IMR-90 (cell line): ENCODE measurements at regions not wholly inside any gene's neighbourhood (a gene's known extent, or its start where the extent isn't known, plus 50 kb on each side); places are given as distances from the start of the nearest gene placed in this dataset.

Experiments used
- BHLHE40 ChIP-seq: fragments of 150-350 bp; IDR thresholded peaks from 2 replicates; pipeline ENCODE4 v1.6.1; 2016; ENCODE audit warnings: mild to moderate bottlenecking, low read depth, low read length
- CEBPB ChIP-seq: IDR thresholded peaks from 2 replicates; pipeline ENCODE4 v1.6.1; 2012; ENCODE audit warnings: low read depth, low read length, improper control_type of control experiment
- FOS ChIP-seq: fragments of 150-350 bp; IDR thresholded peaks from 2 replicates; pipeline ENCODE4 v1.6.1; 2016; ENCODE audit warnings: low read depth, low read length
- MAZ ChIP-seq: IDR thresholded peaks from 2 replicates; pipeline ENCODE4 v1.6.1; 2012; ENCODE audit warnings: low read depth, mild to moderate bottlenecking, low read length, improper control_type of control experiment, moderate library complexity, borderline replicate concordance
- MXI1 ChIP-seq: IDR thresholded peaks from 2 replicates; pipeline ENCODE4 v1.6.1; 2012; ENCODE audit warnings: low read depth, mild to moderate bottlenecking, low read length, moderate library complexity, borderline replicate concordance
- NFE2L2 ChIP-seq: fragments of 150-350 bp; IDR thresholded peaks from 2 replicates; pipeline ENCODE4 v1.6.1; 2016; ENCODE audit warnings: low read depth, mild to moderate bottlenecking, low read length
- POLR2A ChIP-seq: IDR thresholded peaks from 2 replicates; pipeline ENCODE4 v1.6.1; 2012; ENCODE audit warnings: mild to moderate bottlenecking, low read depth, low read length
- RAD21 ChIP-seq: IDR thresholded peaks from 2 replicates; pipeline ENCODE4 v1.6.1; 2012; ENCODE audit warnings: low read length, improper control_type of control experiment
- RCOR1 ChIP-seq: IDR thresholded peaks from 2 replicates; pipeline ENCODE4 v1.6.1; 2012; ENCODE audit warnings: mild to moderate bottlenecking, low read length, improper control_type of control experiment; ENCODE audit not compliant: insufficient replicate concordance
- RFX5 ChIP-seq: IDR thresholded peaks from 2 replicates; pipeline ENCODE4 v1.8.0; 2012; ENCODE audit warnings: low read depth, mild to moderate bottlenecking, low read length, moderate library complexity
- USF2 ChIP-seq: fragments of 150-350 bp; IDR thresholded peaks from 2 replicates; pipeline ENCODE4 v1.6.1; 2017; ENCODE audit warnings: mild to moderate bottlenecking, antibody characterized with exemption, low read length, low read depth
- TF ChIP-seq, protein P1 (sequence below): conservative IDR thresholded peaks from 2 replicates; pipeline ENCODE4 v1.5.1; 2012; ENCODE audit warnings: mild to moderate bottlenecking, low read depth, low read length, improper control_type of control experiment

GRCh38 chr6:169887529-169888140 lies 136.2 kb downstream of the ERMARD start:
- TF ChIP-seq POLR2A (no peak), FOS (no peak), RAD21 (no peak), BHLHE40 (no peak), USF2 (no peak), NFE2L2 (no peak), RCOR1 (no peak), MXI1 (no peak), RFX5 (no peak), MAZ (no peak), CEBPB (no peak)
- TF ChIP-seq, protein P1, sequence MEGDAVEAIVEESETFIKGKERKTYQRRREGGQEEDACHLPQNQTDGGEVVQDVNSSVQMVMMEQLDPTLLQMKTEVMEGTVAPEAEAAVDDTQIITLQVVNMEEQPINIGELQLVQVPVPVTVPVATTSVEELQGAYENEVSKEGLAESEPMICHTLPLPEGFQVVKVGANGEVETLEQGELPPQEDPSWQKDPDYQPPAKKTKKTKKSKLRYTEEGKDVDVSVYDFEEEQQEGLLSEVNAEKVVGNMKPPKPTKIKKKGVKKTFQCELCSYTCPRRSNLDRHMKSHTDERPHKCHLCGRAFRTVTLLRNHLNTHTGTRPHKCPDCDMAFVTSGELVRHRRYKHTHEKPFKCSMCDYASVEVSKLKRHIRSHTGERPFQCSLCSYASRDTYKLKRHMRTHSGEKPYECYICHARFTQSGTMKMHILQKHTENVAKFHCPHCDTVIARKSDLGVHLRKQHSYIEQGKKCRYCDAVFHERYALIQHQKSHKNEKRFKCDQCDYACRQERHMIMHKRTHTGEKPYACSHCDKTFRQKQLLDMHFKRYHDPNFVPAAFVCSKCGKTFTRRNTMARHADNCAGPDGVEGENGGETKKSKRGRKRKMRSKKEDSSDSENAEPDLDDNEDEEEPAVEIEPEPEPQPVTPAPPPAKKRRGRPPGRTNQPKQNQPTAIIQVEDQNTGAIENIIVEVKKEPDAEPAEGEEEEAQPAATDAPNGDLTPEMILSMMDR, result no peak
